GM12891 (cell line): ENCODE measurements at regions not wholly inside any gene's neighbourhood (a gene's known extent, or its start where the extent isn't known, plus 50 kb on each side); places are given as distances from the start of the nearest gene placed in this dataset.

ENCODE experiments used
- POLR2A ChIP-seq: IDR thresholded peaks from 2 replicates; pipeline ENCODE4 v1.6.1; 2011; ENCODE audit warnings: low read depth, low read length, control low read depth
- POLR2AphosphoS5 ChIP-seq: IDR thresholded peaks from 2 replicates; pipeline ENCODE4 v1.6.1; 2011; ENCODE audit warnings: low read depth, low read length, control low read depth
- TAF1 ChIP-seq: IDR thresholded peaks from 2 replicates; pipeline ENCODE4 v1.6.1; 2011; ENCODE audit warnings: low read depth, low read length, control low read depth

DNA sequence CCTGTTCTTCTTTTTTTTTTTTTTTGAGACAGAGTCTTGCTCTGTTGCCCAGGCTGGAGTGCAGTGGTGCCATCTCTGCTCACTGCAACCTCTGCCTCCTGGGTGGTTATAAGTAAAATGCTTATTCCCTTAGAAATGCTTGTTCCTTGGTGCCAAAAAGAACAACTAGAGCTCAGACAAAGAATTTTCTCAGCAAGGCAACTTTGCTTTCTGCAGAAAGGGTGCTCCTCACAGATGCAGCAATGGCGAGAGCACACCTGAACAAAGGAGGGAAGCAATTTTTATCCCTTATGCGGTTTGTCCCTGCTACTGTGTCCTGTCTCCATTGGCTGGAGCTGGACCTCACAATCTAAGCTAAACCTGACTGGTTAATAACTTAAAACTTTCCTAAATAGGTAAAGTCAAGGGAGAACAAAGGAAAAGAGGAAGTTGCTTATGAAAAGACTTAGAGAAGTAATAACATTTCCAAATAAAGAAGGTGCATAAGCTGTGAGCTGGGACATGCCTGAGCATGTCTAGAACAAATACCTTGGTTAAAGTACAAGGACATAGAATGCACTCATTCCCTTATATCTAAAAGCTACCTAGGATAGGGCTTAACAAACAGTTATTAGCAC is 90.0 kb upstream of the PRR5 start:
- TF ChIP-seq POLR2A: no peak
- TF ChIP-seq POLR2AphosphoS5: no peak
- no peak for TF ChIP-seq TAF1
